GM19035 (cell line): ENCODE measurements at regions not wholly inside any gene's neighbourhood (a gene's known extent, or its start where the extent isn't known, plus 50 kb on each side); places are given as distances from the start of the nearest gene placed in this dataset.

ENCODE experiments used
- ATAC-seq: cut with Tn5 transposase; IDR thresholded peaks from one replicate; pipeline ENCODE4 v1.9.1; 2021; ENCODE audit not compliant: unreplicated experiment

- ATAC-seq: no peak
Measured at GRCh38 chr1:170219163-170219562, 73.4 kb downstream of the NTMT2 start.

- no peak for ATAC-seq
Measured at GRCh38 chr1:170221031-170221430, 75.3 kb downstream of the NTMT2 start.

GRCh38 chr1:170221495-170221894 lies 75.7 kb downstream of the NTMT2 start:
- no peak for ATAC-seq

GRCh38 chr1:170224469-170224868 lies 78.7 kb downstream of the NTMT2 start:
- ATAC-seq: no peak

- no peak for ATAC-seq
Measured at GRCh38 chr1:170225781-170226530, 80.2 kb downstream of the NTMT2 start.

GRCh38 chr1:170226767-170227166 lies 81.0 kb downstream of the NTMT2 start:
- ATAC-seq: no peak

- no peak for ATAC-seq
Measured at GRCh38 chr1:170230323-170230722, 84.6 kb downstream of the NTMT2 start.

GRCh38 chr1:170231662-170232061 lies 85.9 kb downstream of the NTMT2 start:
- ATAC-seq: no peak

GRCh38 chr1:170238704-170239391 lies 93.1 kb downstream of the NTMT2 start:
- no peak for ATAC-seq

GRCh38 chr1:170239445-170239844 lies 93.7 kb downstream of the NTMT2 start:
- no peak for ATAC-seq

GRCh38 chr1:170240409-170240808 lies 94.7 kb downstream of the NTMT2 start:
- ATAC-seq: peak; percentile 100

- no peak for ATAC-seq
Measured at GRCh38 chr1:170241266-170241851, 95.6 kb downstream of the NTMT2 start.

- no peak for ATAC-seq
Measured at GRCh38 chr1:170247751-170248521, 102.2 kb downstream of the NTMT2 start.

- no peak for ATAC-seq
Measured at GRCh38 chr1:170250531-170251276, 104.9 kb downstream of the NTMT2 start.

GRCh38 chr1:170252851-170253579 lies 107.3 kb downstream of the NTMT2 start:
- ATAC-seq: no peak

GRCh38 chr1:170254371-170254770 lies 108.6 kb downstream of the NTMT2 start:
- no peak for ATAC-seq

- no peak for ATAC-seq
Measured at GRCh38 chr1:170261669-170262068, 115.9 kb downstream of the NTMT2 start.

- ATAC-seq: no peak
Measured at GRCh38 chr1:170262276-170262939, 116.6 kb downstream of the NTMT2 start.

GRCh38 chr1:170265234-170265633 lies 119.5 kb downstream of the NTMT2 start:
- ATAC-seq: no peak

- no peak for ATAC-seq
Measured at GRCh38 chr1:170267317-170267716, 121.6 kb downstream of the NTMT2 start.
